ENCODE measurements at regions not wholly inside any gene's neighbourhood (a gene's known extent, or its start where the extent isn't known, plus 50 kb on each side); places are given as distances from the start of the nearest gene placed in this dataset.

GRCh38 chrX:120740072-120740471 lies 110.2 kb upstream of the C1GALT1C1 start:
- no peak overlapping the region for H3K4me3 Mint-ChIP-seq
- intact Hi-C loops (cut with micrococcal nuclease): no loop called here
- ChIA-PET CTCF (no interaction called here), POLR2A (no interaction called here)
- TF ChIP-seq, protein P1, sequence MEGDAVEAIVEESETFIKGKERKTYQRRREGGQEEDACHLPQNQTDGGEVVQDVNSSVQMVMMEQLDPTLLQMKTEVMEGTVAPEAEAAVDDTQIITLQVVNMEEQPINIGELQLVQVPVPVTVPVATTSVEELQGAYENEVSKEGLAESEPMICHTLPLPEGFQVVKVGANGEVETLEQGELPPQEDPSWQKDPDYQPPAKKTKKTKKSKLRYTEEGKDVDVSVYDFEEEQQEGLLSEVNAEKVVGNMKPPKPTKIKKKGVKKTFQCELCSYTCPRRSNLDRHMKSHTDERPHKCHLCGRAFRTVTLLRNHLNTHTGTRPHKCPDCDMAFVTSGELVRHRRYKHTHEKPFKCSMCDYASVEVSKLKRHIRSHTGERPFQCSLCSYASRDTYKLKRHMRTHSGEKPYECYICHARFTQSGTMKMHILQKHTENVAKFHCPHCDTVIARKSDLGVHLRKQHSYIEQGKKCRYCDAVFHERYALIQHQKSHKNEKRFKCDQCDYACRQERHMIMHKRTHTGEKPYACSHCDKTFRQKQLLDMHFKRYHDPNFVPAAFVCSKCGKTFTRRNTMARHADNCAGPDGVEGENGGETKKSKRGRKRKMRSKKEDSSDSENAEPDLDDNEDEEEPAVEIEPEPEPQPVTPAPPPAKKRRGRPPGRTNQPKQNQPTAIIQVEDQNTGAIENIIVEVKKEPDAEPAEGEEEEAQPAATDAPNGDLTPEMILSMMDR (IDR thresholded peaks at IDR 0.05): no peak
- no peak for DNase-seq
- H3K27me3 Mint-ChIP-seq: peaks cover 1% of the 10 kb centered on the region
- H3K9me3 Mint-ChIP-seq: no peaks in the 10 kb centered on the region
- H3K4me1 Mint-ChIP-seq (ENCODE audit: low read depth): peaks cover 24% of the 10 kb centered on the region
- no peak for ATAC-seq
- peaks cover 1% of the 10 kb centered on the region for H3K36me3 Mint-ChIP-seq (ENCODE audit: low read depth)
- peak overlapping the region; percentile 42 for H3K27ac Mint-ChIP-seq

- H3K27me3 Mint-ChIP-seq: peaks cover 1% of the 10 kb centered on the region
- H3K4me1 Mint-ChIP-seq (ENCODE audit: low read depth): peaks cover 24% of the 10 kb centered on the region
- no peak for DNase-seq
- no peak overlapping the region for H3K4me3 Mint-ChIP-seq
- no peaks in the 10 kb centered on the region for H3K36me3 Mint-ChIP-seq (ENCODE audit: low read depth)
- ChIA-PET POLR2A (interaction anchor here (1.0 kb wide), 1 partner anchor 10 kb away, joined by 3 read pairs; no protein-coding TSS in a partner anchor), CTCF (no interaction called here)
- TF ChIP-seq, protein P1 (IDR thresholded peaks at IDR 0.05): no peak
- no peak overlapping the region for H3K27ac Mint-ChIP-seq
- no peaks in the 10 kb centered on the region for H3K9me3 Mint-ChIP-seq
- ATAC-seq: no peak
- intact Hi-C loops (cut with micrococcal nuclease): no loop called here
These were observed 109.4 kb upstream of the C1GALT1C1 start for GRCh38 chrX:120739300-120739699.

- CTCF ChIA-PET: no interaction called here
- Mint-ChIP-seq H3K4me3 (no peak overlapping the region), H3K27me3 (peaks cover 1% of the 10 kb centered on the region), H3K9me3 (no peaks in the 10 kb centered on the region), H3K4me1 (ENCODE audit: low read depth) (peaks cover 24% of the 10 kb centered on the region), H3K27ac (no peak overlapping the region), H3K36me3 (ENCODE audit: low read depth) (no peaks in the 10 kb centered on the region)
- TF ChIP-seq, protein P1 (IDR thresholded peaks at IDR 0.05): no peak
- intact Hi-C loops (cut with micrococcal nuclease): no loop called here
- DNase-seq: peak; percentile 4
- POLR2A ChIA-PET: no interaction called here
- ATAC-seq: peak; percentile 66
These were observed 107.1 kb upstream of the C1GALT1C1 start for GRCh38 chrX:120736989-120737388.

GRCh38 chrX:120735966-120736365 lies 106.1 kb upstream of the C1GALT1C1 start:
- H3K9me3 Mint-ChIP-seq: no peaks in the 10 kb centered on the region
- POLR2A ChIA-PET: no interaction called here
- CTCF ChIA-PET: no interaction called here
- TF ChIP-seq, protein P1 (IDR thresholded peaks at IDR 0.05): no peak
- DNase-seq (no peak), ATAC-seq (no peak)
- H3K27ac Mint-ChIP-seq: no peak overlapping the region
- no peak overlapping the region for H3K4me3 Mint-ChIP-seq
- H3K36me3 Mint-ChIP-seq (ENCODE audit: low read depth): no peaks in the 10 kb centered on the region
- peaks cover 24% of the 10 kb centered on the region for H3K4me1 Mint-ChIP-seq (ENCODE audit: low read depth)
- peaks cover 1% of the 10 kb centered on the region for H3K27me3 Mint-ChIP-seq
- intact Hi-C loops (cut with micrococcal nuclease): no loop called here

DNA sequence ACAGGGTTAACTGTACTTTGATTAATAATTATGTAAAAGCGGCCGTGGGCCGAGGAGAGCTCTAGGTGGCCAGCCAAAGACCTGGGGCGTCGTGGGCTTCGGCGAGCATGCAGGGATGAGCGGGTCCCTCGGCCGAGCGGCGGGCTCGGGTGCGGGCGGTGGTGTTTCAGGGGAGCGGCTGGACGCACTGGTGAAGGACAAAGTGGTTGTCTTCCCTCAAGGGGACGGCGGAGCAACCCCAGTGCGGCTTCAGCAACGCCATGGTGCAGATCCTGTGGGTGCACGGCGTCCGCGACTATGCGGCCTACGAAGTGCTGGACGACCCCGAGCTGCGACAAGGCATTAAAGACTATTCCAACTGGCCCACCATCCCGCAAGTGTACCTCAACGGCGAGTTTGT lies 103.0 kb upstream of the C1GALT1C1 start:
- DNase-seq (no peak), ATAC-seq (no peak)
- Mint-ChIP-seq H3K9me3 (no peaks in the 10 kb centered on the region), H3K27ac (no peak overlapping the region), H3K4me1 (ENCODE audit: low read depth) (peaks cover 13% of the 10 kb centered on the region), H3K4me3 (no peak overlapping the region), H3K27me3 (no peaks in the 10 kb centered on the region), H3K36me3 (ENCODE audit: low read depth) (no peaks in the 10 kb centered on the region)
- TF ChIP-seq, protein P1 (IDR thresholded peaks at IDR 0.05): no peak
- POLR2A ChIA-PET: no interaction called here
- CTCF ChIA-PET: no interaction called here
- intact Hi-C loops (cut with micrococcal nuclease): no loop called here

All from activated CD8-positive, alpha-beta T cell treated with anti-CD3 and anti-CD28 coated beads for 36 hours (primary cell).